HEK293 (cell line): ENCODE measurements at regions not wholly inside any gene's neighbourhood (a gene's known extent, or its start where the extent isn't known, plus 50 kb on each side); places are given as distances from the start of the nearest gene placed in this dataset.

ENCODE experiments used
- CTCF ChIA-PET: fragments of 350-600 bp; formaldehyde crosslinking; extraction: SDS; loops from one replicate; lab custom pipeline; 2021; ENCODE audit warnings: antibody characterized with exemption; lab: Yijun Ruan, JAX
- POLR2A ChIA-PET: fragments of 300-600 bp; formaldehyde crosslinking; extraction: SDS; loops from one replicate; lab custom pipeline; 2020; ENCODE audit warnings: antibody characterized with exemption, inconsistent platforms; lab: Yijun Ruan, JAX
- H3K27ac ChIP-seq: fragments of 200-500 bp; sonication (Bioruptor generic); 2 replicates; pipeline ENCODE4 v1.5.1; 2014; ENCODE audit warnings: low read depth, low read length, control low read depth, inconsistent platforms; ENCODE audit errors: extremely low read depth
- H3K36me3 ChIP-seq, 2 experiments: fragments of 200-500 bp in 1 of 2; sonication (Bioruptor generic) in 1 of 2; 1 replicate in 1 of 2; 2 replicates in 1 of 2; pipeline ENCODE4 v1.5.1; 2014 to 2017; ENCODE audit warnings: inconsistent platforms in 2 of 2, low read length in 2 of 2; ENCODE audit not compliant: control insufficient read depth in 2 of 2, insufficient read depth in 1 of 2
- H3K4me1 ChIP-seq: fragments of 200-500 bp; sonication (Bioruptor generic); 2 replicates; pipeline ENCODE4 v1.5.1; 2014; ENCODE audit warnings: mild to moderate bottlenecking, low read length, inconsistent platforms; ENCODE audit not compliant: control insufficient read depth, insufficient read depth
- H3K4me3 ChIP-seq: 2 replicates; pipeline ENCODE4 v1.5.1; 2011; ENCODE audit warnings: low read depth, mild to moderate bottlenecking, control low read depth, low read length, moderate library complexity
- H3K9me3 ChIP-seq: fragments of 200-500 bp; sonication (Bioruptor generic); 2 replicates; pipeline ENCODE4 v1.5.1; 2014; ENCODE audit warnings: low read depth, low read length, inconsistent platforms; ENCODE audit not compliant: control insufficient read depth, insufficient read depth
- BCL11B ChIP-seq: fragments of 450-650 bp; formaldehyde crosslinking; IDR thresholded peaks from 2 replicates; pipeline ENCODE4 v1.5.1; 2016; ENCODE audit warnings: low read depth, missing biosample characterization, missing genetic modification characterization
- HOXD13 ChIP-seq: sonication (generic); formaldehyde crosslinking; IDR thresholded peaks from 2 replicates; pipeline ENCODE4 v1.8.0; 2022; ENCODE audit warnings: missing genetic modification reagents, borderline replicate concordance
- KLF16 ChIP-seq: fragments of 450-650 bp; formaldehyde crosslinking; IDR thresholded peaks from 2 replicates; pipeline ENCODE4 v1.5.1; 2017; ENCODE audit warnings: missing biosample characterization, missing genetic modification characterization
- OVOL3 ChIP-seq: fragments of 450-650 bp; formaldehyde crosslinking; IDR thresholded peaks from 2 replicates; pipeline ENCODE4 v1.5.1; 2016; ENCODE audit warnings: missing biosample characterization, missing genetic modification characterization
- PRDM10 ChIP-seq: fragments of 450-650 bp; formaldehyde crosslinking; IDR thresholded peaks from 2 replicates; pipeline ENCODE4 v1.5.1; 2016; ENCODE audit warnings: missing biosample characterization, missing genetic modification characterization
- WT1 ChIP-seq: fragments of 450-650 bp; formaldehyde crosslinking; IDR thresholded peaks from 2 replicates; pipeline ENCODE4 v1.5.1; 2016; ENCODE audit warnings: missing biosample characterization, missing genetic modification characterization
- ZBTB11 ChIP-seq: fragments of 450-650 bp; formaldehyde crosslinking; conservative IDR thresholded peaks from 2 replicates; pipeline ENCODE4 v1.5.1; 2016; ENCODE audit warnings: low read depth, missing biosample characterization, missing genetic modification characterization
- ZBTB49 ChIP-seq: fragments of 450-650 bp; formaldehyde crosslinking; IDR thresholded peaks from 2 replicates; pipeline ENCODE4 v1.5.1; 2016; ENCODE audit warnings: missing biosample characterization, missing genetic modification characterization, low read depth
- ZNF19 ChIP-seq: fragments of 450-650 bp; formaldehyde crosslinking; IDR thresholded peaks from 2 replicates; pipeline ENCODE4; 2016; ENCODE audit warnings: missing biosample characterization, missing genetic modification characterization, low read depth
- ZNF266 ChIP-seq: fragments of 450-650 bp; formaldehyde crosslinking; IDR thresholded peaks from 2 replicates; pipeline ENCODE4 v1.5.1; 2016; ENCODE audit warnings: missing biosample characterization, missing genetic modification characterization, low read depth
- ZNF292 ChIP-seq: fragments of 450-650 bp; formaldehyde crosslinking; IDR thresholded peaks from 2 replicates; pipeline ENCODE4 v1.5.1; 2016; ENCODE audit warnings: low read depth, missing biosample characterization, missing genetic modification characterization, borderline replicate concordance
- ZNF324 ChIP-seq: fragments of 450-650 bp; formaldehyde crosslinking; IDR thresholded peaks from 2 replicates; pipeline ENCODE4 v1.5.1; 2016; ENCODE audit warnings: missing biosample characterization, missing genetic modification characterization
- ZNF404 ChIP-seq: fragments of 450-650 bp; formaldehyde crosslinking; IDR thresholded peaks from 2 replicates; pipeline ENCODE4 v1.5.1; 2017; ENCODE audit warnings: missing biosample characterization, missing genetic modification characterization
- ZNF518A ChIP-seq: fragments of 450-650 bp; formaldehyde crosslinking; conservative IDR thresholded peaks from 2 replicates; pipeline ENCODE4 v1.5.1; 2016; ENCODE audit warnings: low read depth, missing biosample characterization, missing genetic modification characterization
- ZNF626 ChIP-seq: fragments of 450-650 bp; sonication (Bioruptor Pico); formaldehyde crosslinking; IDR thresholded peaks from 2 replicates; pipeline ENCODE4 v1.5.1; 2018; ENCODE audit warnings: missing biosample characterization, missing genetic modification characterization, inconsistent platforms
- ZNF776 ChIP-seq: fragments of 450-650 bp; formaldehyde crosslinking; IDR thresholded peaks from 2 replicates; pipeline ENCODE4 v1.5.0; 2017; ENCODE audit warnings: missing biosample characterization, missing genetic modification characterization, borderline replicate concordance
- ZNF830 ChIP-seq: fragments of 450-650 bp; IDR thresholded peaks from 2 replicates; pipeline ENCODE4 v1.5.0; 2018; ENCODE audit warnings: missing biosample characterization, missing genetic modification characterization, low read depth, mild to moderate bottlenecking, moderate library complexity
- ZSCAN5A ChIP-seq: fragments of 450-650 bp; formaldehyde crosslinking; IDR thresholded peaks from 2 replicates; pipeline ENCODE4 v1.5.1; 2016; ENCODE audit warnings: missing biosample characterization, missing genetic modification characterization

GRCh38 chr9:99365233-99365980 lies 143.3 kb downstream of the SEC61B start:
- Histone ChIP-seq H3K4me3 (no peak overlapping the region), H3K9me3 (no peaks in the 10 kb centered on the region), H3K36me3 (no peaks in the 10 kb centered on the region), H3K4me1 (no peaks in the 10 kb centered on the region), H3K27ac (no peak overlapping the region)
- CTCF ChIA-PET = interaction anchor here (0.7 kb wide), 1 partner anchor 9 kb away, joined by 3 read pairs; no protein-coding TSS in a partner anchor
- POLR2A ChIA-PET = no interaction called here
- TF ChIP-seq HOXD13 (CRISPR knock-in tag) = no peak
- TF ChIP-seq WT1 = no peak
- no peak for TF ChIP-seq BCL11B (tag by site-specific recombination)
- no peak for TF ChIP-seq ZNF518A (tag by site-specific recombination)
- TF ChIP-seq OVOL3 = no peak
- TF ChIP-seq ZSCAN5A = no peak
- no peak for TF ChIP-seq ZBTB49 (tag by site-specific recombination)
- TF ChIP-seq ZNF292 (tag by site-specific recombination) = no peak
- no peak for TF ChIP-seq ZNF404 (tag by site-specific recombination)
- TF ChIP-seq ZNF626 = no peak
- TF ChIP-seq ZNF266 = no peak
- no peak for TF ChIP-seq KLF16 (tag by site-specific recombination)
- TF ChIP-seq PRDM10 (tag by site-specific recombination) = no peak
- no peak for TF ChIP-seq ZNF830 (tag by site-specific recombination)
- TF ChIP-seq ZNF19 (tag by site-specific recombination) = no peak
- no peak for TF ChIP-seq ZNF776 (tag by site-specific recombination)
- TF ChIP-seq ZBTB11 (tag by site-specific recombination) = no peak
- TF ChIP-seq ZNF324 (tag by site-specific recombination) = no peak
